PC-3 (cell line): ENCODE measurements at regions not wholly inside any gene's neighbourhood (a gene's known extent, or its start where the extent isn't known, plus 50 kb on each side); places are given as distances from the start of the nearest gene placed in this dataset.
"Not testable (repeated sequence)": the region's sequence is repeated elsewhere in the genome, so short reads cannot be mapped to it uniquely, and the experiment has no call there.

Experiments used
- CTCF ChIP-seq: fragments of 300-600 bp; sonication (generic); conservative IDR thresholded peaks from 2 replicates; pipeline ENCODE4 v1.5.1; 2017; ENCODE audit warnings: antibody characterized with exemption, low read depth, mild to moderate bottlenecking, low read length
- EZH2 ChIP-seq: fragments of 300-600 bp; sonication (generic); IDR thresholded peaks from one replicate; pipeline ENCODE4 v1.6.1; 2017; ENCODE audit warnings: antibody characterized with exemption, mild to moderate bottlenecking, low read length; ENCODE audit not compliant: unreplicated experiment
- EZH2phosphoT487 ChIP-seq: fragments of 300-600 bp; sonication (generic); IDR thresholded peaks from 2 replicates; pipeline ENCODE4 v1.6.1; 2018; ENCODE audit warnings: mild to moderate bottlenecking, antibody characterized with exemption, low read length, borderline replicate concordance

DNA sequence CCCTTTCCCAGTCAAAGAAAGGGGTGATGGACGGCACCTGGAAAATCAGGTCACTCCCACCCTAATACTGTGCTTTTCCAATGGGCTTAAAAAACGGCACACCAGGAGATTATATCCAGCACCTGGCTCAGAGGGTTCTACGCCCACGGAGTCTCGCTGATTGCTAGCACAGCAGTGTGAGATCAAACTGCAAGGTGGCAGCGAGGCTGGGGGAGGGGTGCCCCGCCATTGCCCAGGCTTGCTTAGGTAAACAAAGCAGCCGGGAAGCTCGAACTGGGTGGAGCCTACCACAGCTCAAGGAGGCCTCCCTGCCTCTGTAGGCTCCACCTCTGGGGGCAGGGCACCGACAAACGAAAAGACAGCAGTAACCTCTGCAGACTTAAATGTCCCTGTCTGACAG is 164.4 kb upstream of the SOX6 start:
- not testable (repeated sequence) for TF ChIP-seq EZH2, CTCF, EZH2phosphoT487
